Fibroblast of lung (primary cell): ENCODE measurements at regions not wholly inside any gene's neighbourhood (a gene's known extent, or its start where the extent isn't known, plus 50 kb on each side); places are given as distances from the start of the nearest gene placed in this dataset.

Experiments
- DNase-seq, 2 donors: peaks; one replicate each; pipeline versions ENCODE4 v3.0.0 to v3.0.0-alpha.2; 2010; ENCODE audit warnings: low read depth in 2 of 2
- H2AFZ ChIP-seq: 2 replicates; pipeline ENCODE4 v1.5.1; 2012; ENCODE audit warnings: low read length, control low read depth, inconsistent platforms
- H3K27ac ChIP-seq: 2 replicates; pipeline ENCODE4 v1.5.1; 2011; ENCODE audit warnings: low read length, control low read depth; ENCODE audit not compliant: insufficient read depth
- H3K27me3 ChIP-seq: 2 replicates; pipeline ENCODE4 v1.5.1; 2011; ENCODE audit warnings: mild to moderate bottlenecking, low read length; ENCODE audit not compliant: control insufficient read depth, insufficient read depth
- H3K36me3 ChIP-seq: 2 replicates; pipeline ENCODE4 v1.5.1; 2011; ENCODE audit warnings: low read length; ENCODE audit not compliant: control insufficient read depth, insufficient read depth
- H3K4me1 ChIP-seq: 2 replicates; pipeline ENCODE4 v1.5.1; 2011; ENCODE audit warnings: low read length; ENCODE audit not compliant: control insufficient read depth, insufficient read depth; ENCODE audit errors: extremely low read depth
- H3K4me2 ChIP-seq: 2 replicates; pipeline ENCODE4 v1.5.1; 2011; ENCODE audit warnings: low read length, control low read depth; ENCODE audit not compliant: insufficient read depth; ENCODE audit errors: extremely low read depth
- H3K4me3 ChIP-seq, 4 experiments: fragments of 200-600 bp in 1 of 4; sonication (generic) in 1 of 4; replicated peaks in 1 of 4; 2 replicates each; pipeline ENCODE4 v1.5.1; 2011 to 2016; ENCODE audit warnings: low read length in 4 of 4, low read depth in 3 of 4, mild to moderate bottlenecking in 3 of 4, control low read depth in 2 of 4, inconsistent platforms in 1 of 4, mixed read lengths in 1 of 4; ENCODE audit not compliant: insufficient read depth in 1 of 4; ENCODE audit errors: control extremely low read depth in 1 of 4
- H3K79me2 ChIP-seq: 2 replicates; pipeline ENCODE4 v1.5.1; 2012; ENCODE audit warnings: mild to moderate bottlenecking, low read length, inconsistent platforms; ENCODE audit not compliant: control insufficient read depth, insufficient read depth
- H3K9ac ChIP-seq: 2 replicates; pipeline ENCODE4 v1.5.1; 2011; ENCODE audit warnings: mild to moderate bottlenecking, low read length, control low read depth; ENCODE audit not compliant: insufficient read depth
- H3K9me3 ChIP-seq: 2 replicates; pipeline ENCODE4 v1.5.1; 2012; ENCODE audit warnings: low read depth, low read length; ENCODE audit not compliant: control insufficient read depth, insufficient read depth
- H4K20me1 ChIP-seq: 2 replicates; pipeline ENCODE4 v1.5.1; 2011; ENCODE audit warnings: low read length; ENCODE audit not compliant: control insufficient read depth, insufficient read depth; ENCODE audit errors: extremely low read depth
- CTCF ChIP-seq, 2 donors: IDR thresholded peaks in 1 of 2; conservative IDR thresholded peaks in 1 of 2; 1 replicate in 1 of 2; 2 replicates in 1 of 2; pipeline ENCODE4 v1.5.1; 2011 to 2012; ENCODE audit warnings: low read length in 2 of 2, control low read depth in 1 of 2, inconsistent platforms in 1 of 2, low read depth in 1 of 2, mild to moderate bottlenecking in 1 of 2
- EZH2 ChIP-seq: IDR thresholded peaks from 2 replicates; pipeline ENCODE4 v1.5.1; 2012; ENCODE audit warnings: low read length, control low read depth, mild to moderate bottlenecking; ENCODE audit errors: missing control alignments

GRCh38 chr6:30405934-30406333, 61.0 kb downstream of the RPP21 start:
- Histone ChIP-seq H3K36me3 (no peaks in the 10 kb centered on the region), H4K20me1 (no peaks in the 10 kb centered on the region), H2AFZ (no peak overlapping the region), H3K27me3 (peaks cover 9% of the 10 kb centered on the region), H3K4me2 (no peak overlapping the region), H3K79me2 (no peaks in the 10 kb centered on the region), H3K9me3 (no peaks in the 10 kb centered on the region), H3K9ac (no peak overlapping the region), H3K4me1 (no peaks in the 10 kb centered on the region), H3K4me3 (no peak overlapping the region), H3K27ac (no peak overlapping the region)
- DNase-seq, result no peak
- TF ChIP-seq EZH2 (no peak), CTCF (conservative IDR thresholded peaks at IDR 0.05 in 1 of 2, IDR thresholded peaks at IDR 0.05 in 1 of 2; ENCODE audit: low read depth in 1 of 2, low read length in 2 of 2) (no peak)

- Histone ChIP-seq H3K4me3 (no peak overlapping the region), H3K27me3 (peaks cover 9% of the 10 kb centered on the region), H3K79me2 (no peaks in the 10 kb centered on the region), H4K20me1 (no peaks in the 10 kb centered on the region), H2AFZ (no peak overlapping the region), H3K36me3 (no peaks in the 10 kb centered on the region), H3K4me2 (no peak overlapping the region), H3K4me1 (no peaks in the 10 kb centered on the region), H3K9ac (no peak overlapping the region), H3K27ac (no peak overlapping the region), H3K9me3 (no peaks in the 10 kb centered on the region)
- DNase-seq, result no peak
- no peak for TF ChIP-seq CTCF (conservative IDR thresholded peaks at IDR 0.05 in 1 of 2, IDR thresholded peaks at IDR 0.05 in 1 of 2; ENCODE audit: low read depth in 1 of 2, low read length in 2 of 2)
- no peak for TF ChIP-seq EZH2
These were observed 64.2 kb downstream of the RPP21 start for GRCh38 chr6:30409184-30409583.

GRCh38 chr6:30411515-30412207, 66.7 kb downstream of the RPP21 start:
- Histone ChIP-seq H3K27ac (no peak overlapping the region), H2AFZ (no peak overlapping the region), H3K9ac (no peak overlapping the region), H3K4me3 (no peak overlapping the region), H3K79me2 (no peaks in the 10 kb centered on the region), H3K36me3 (no peaks in the 10 kb centered on the region), H3K9me3 (no peaks in the 10 kb centered on the region), H3K27me3 (peaks cover 8% of the 10 kb centered on the region), H3K4me2 (peak overlapping the region; percentile 25), H3K4me1 (no peaks in the 10 kb centered on the region), H4K20me1 (no peaks in the 10 kb centered on the region)
- DNase-seq, result peak; percentile 30 to 45
- TF ChIP-seq EZH2 (no peak), CTCF (conservative IDR thresholded peaks at IDR 0.05 in 1 of 2, IDR thresholded peaks at IDR 0.05 in 1 of 2; ENCODE audit: low read depth in 1 of 2, low read length in 2 of 2) (peak; percentile 80 to 85)
